ENCODE measurements at regions not wholly inside any gene's neighbourhood (a gene's known extent, or its start where the extent isn't known, plus 50 kb on each side); places are given as distances from the start of the nearest gene placed in this dataset.
A peak's percentile ranks its signal among the peaks of the same experiment; 100 is the strongest.

DNA sequence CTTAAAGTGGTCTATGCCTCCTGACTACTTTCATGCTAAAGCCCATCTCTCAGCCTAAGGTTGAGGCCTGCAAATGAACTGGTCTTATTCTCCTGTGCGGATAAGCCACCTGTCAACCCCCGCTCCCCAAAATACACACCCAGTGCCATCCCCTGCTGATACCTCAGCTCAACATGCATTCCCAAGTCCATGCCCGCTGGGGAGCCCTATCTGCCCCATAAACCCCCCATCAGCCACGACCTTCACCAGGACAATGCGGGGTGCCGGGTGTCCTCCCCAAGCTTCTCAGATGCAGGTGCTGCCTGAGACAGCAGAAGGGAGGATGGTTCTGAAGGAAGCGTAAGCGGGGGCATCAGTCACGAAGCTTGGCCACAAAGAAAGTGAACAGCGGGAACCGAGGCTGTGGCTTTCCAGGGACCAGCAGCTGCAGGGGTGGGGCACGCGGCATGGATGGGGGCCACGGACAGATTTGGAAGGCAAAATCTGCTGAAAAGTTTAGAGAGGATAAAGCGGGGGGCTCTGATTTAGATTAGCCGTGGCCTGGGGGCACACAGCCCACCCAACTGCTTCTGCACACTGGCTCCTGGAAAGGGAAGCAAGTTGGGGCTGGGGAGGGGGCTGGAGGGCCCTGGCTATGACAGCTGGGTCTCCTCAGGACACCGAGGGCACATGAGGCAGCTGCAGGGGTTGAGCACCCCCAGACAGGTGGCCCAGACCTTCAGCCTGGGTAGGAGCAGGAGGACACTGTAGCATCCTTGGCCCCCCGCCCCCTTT is 1391.9 kb downstream of the TBC1D22A start:
- DNase-seq: no peak

DNA sequence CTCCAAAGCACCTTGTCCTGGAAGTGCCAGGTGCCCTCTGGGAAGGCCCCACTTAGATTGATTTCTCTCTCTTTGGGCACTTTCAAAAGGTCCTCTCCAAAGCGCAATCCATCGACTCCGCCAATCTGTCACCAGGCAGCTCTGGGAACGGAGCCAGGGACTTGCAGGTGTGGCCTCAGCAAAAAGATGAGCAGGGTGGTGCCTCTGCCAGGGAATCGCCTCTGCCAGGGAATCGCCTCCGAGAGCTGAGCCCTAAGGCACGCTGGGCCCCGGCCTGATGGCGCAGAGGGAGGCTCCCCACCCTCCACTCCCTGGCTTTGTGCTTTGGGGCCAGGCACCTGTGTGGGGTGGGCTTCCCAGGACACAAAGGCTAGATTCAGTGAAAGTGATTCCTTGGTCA is 1391.3 kb downstream of the TBC1D22A start:
- peak; percentile 77 for DNase-seq

DNA sequence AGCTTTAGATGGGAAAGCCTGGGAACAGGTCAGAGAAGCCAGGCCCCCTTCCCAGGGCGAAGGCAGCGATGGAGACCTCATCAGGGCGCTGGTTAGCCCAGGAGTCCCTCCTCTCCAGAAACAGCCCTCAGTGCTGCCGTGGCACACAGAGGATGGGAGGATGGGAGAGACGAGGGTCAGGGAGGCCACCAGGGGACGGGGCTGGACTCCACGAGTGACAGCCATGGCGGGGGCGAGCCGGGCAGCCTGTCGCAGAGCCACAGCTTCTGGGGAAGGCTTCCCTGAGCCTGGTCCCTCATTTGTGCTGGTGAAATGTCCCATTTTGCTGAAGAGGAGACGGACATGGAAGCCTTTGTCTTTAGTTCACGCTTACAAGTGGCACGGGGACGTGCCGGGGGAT is 1390.5 kb downstream of the TBC1D22A start:
- no peak for DNase-seq

DNA sequence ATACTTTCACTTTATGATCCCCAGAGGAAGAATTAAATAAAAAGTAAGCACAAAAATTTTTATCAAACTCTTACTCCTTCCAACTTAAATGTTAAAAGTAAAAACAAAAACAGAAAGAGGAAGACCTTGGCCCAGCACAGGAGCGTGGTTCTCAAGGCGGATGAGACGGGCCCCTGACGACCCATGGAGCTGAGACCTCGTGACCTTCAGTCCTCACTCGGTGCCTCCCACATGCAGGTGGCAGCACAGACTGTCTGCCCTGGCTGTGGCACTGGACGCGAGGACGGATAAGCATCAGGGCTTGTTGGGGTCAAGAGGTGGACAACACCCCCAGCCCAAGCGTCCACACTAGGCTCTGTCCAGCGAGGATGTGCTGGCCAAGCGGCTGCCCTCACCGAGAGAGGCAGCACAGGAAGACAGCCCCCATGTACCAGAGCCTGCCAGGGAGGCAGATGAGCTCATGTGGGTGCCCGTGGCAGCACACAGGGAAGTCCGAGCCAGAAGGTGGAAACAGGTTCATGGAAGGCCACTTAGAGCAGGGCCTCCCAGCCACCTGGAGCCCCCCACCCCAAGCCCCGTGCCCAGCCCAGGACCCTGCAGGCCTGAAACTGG is 1389.8 kb downstream of the TBC1D22A start:
- no peak for DNase-seq

DNA sequence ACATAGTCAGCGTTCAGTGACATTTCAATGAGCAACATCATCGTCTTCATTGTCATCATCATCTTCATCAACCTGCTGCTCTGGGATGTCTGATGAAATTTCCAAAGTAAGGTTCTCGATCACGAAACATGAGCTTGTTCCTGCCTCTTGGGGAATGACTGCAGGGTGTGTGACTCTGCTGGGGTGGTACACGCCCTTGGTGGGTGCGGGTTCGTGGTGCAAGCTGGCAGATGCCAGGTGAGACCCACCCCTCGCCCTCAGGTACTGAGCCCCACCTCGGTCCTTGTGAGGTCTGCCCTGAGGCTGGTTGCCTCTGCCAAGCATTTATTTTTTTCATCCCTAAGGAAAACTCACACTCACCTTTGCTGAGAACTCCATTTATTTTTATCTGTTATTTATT is 1389.2 kb downstream of the TBC1D22A start:
- no peak for DNase-seq

DNA sequence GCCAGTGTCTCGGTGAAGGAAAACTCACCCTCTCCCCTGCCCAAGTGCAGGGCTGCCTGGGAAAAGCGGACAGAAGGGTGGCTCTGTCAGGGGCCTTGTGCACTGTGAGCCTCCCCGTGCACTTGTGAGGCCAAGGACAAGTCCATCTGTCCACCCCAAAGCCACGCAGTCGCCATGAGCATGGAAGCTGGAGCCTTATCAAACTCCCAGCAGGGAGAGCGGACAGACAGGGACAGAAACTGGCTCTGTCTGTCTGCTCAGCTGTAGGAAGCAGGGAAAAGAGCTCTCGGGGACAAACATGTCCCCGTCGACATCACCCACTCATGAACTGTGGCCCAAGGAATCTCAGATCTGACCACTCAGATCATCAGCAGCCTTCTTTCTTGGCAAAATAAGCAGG is 1385.4 kb downstream of the TBC1D22A start:
- no peak for DNase-seq

DNA sequence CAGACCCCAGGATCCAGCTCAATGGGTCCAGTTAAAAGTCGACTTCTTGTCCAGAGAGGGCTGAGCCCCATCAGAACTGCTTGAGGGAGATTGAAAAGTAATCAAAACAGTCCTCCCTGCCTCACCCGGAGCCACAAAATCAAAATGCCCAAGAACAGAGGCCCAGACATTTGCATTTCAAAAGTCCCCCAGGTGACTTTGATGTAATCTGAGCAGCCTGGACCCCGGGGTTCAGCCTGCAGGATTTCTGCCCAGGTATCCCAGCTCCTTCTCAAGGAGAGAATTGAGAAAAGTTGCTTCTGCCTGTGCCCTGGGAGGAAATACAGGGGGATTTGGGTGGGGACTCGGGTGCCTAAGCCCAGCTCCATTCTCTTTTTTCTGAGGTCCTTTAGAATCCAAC is 1385.0 kb downstream of the TBC1D22A start:
- DNase-seq: no peak

DNA sequence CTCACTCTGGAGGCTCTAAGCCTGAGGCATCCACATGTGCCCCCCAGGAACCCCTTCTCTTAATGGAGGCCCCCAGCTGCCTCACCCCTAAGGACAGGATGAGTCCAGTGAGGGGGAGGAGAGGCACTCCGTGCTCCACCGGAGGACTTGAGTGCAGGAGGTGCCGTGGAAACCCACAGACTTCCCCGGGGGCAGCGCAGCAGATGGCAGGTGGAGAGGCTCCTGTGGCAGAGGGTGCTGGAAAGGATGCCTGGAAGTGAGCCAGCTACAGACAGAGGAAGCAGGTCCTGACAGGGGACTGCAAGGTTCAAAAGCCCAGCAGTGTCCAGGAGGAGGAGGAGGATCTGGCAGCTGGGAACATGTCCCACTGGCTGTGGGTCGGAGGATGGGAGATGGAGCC is 1384.0 kb downstream of the TBC1D22A start:
- DNase-seq: peak; percentile 8

DNA sequence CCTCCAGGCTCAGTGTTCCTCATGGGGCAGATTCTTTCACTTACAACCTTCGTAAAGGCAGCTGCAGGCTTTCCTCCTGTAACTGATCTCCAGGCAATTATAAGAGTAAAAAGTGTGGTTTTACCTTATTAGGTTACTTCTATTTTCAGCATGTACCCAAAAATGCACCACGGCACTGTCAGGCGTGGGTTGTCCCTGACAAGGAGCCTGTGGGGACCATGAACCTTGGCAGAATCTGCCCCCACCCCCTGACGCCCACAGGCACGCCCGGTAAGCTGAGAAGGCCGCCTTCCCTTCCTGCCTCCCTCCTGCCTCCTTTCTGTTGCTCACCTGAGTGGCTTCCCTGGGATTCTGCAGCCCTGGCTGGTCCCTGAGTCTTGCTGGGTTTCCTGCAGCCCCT is 1383.3 kb downstream of the TBC1D22A start:
- DNase-seq: no peak

DNA sequence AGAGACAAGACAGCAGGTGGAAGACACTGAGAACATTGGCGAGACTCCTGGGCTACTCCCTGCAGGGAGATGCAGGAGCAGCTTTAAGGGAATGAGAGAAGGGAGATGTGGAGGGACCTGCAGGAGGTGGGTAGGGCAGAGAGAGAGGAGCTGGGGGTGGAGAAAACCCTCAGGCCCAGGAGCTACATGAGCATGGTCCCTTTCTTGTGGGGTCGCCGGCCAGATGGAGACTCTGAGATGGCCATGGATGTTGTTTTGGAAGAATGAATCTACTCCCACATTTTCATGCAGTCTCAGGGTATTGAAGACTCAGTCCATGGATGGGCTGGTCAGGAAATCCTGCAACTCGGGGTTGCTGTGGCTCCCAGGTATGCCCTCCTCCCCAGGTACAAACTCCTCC is 1381.9 kb downstream of the TBC1D22A start:
- no peak for DNase-seq

DNA sequence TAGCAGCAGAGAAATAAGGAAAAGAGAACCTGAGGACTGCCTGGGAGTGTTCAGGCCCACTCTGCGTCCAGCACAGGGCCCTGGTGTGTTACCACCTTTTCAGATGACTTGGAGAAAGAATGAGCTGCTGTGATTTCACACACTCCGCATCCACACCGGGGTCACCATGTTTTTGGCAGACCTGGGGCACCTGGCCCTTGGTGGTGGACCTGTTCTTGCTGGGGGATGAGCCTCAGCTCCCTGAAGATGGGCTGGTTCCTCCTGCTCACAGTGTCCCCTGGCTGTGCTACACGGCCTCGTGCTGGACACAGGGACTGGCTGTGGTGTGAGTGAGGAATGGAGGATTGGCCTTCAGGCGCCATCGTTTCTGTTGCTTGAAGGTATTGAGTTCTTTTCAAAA is 1381.4 kb downstream of the TBC1D22A start:
- no peak for DNase-seq

DNA sequence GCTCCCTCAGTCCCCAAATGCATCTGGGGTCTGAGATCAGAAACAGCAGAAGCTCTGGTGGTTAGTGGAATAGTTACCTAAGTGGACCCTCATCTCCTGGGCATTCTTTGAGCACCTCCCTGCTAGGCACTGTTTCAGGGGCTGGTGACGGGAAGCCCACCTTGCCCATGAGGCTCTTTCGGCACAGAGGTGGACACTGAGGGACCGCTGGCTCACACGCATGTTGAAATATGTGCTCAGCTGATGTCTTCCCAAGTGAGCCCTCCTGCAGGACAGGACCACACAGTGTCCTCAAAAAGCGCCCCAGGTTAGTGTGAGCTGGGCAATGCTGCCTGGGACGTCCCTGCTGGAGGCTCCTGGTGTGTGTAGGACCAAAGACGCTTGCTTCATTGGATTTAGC is 1379.9 kb downstream of the TBC1D22A start:
- no peak for DNase-seq

DNA sequence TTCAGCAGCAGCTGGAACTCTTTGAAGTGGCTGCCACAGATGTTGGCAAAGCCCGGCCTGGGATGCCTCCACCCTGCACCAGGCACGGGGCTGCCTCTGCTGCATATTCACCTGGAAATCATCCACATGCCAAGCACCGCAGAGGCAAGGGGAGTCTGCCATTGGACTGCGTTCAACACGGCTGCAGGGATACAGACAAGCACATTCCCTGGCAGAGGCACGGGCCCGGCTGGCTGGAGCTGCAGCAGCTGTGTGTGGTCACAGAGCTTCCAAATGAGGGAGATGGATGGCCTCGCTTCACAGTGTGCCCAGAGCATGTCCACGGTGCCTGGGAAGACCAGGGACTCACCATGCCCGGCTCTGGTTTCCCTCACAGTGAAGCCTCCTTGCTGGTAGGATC is 1378.9 kb downstream of the TBC1D22A start:
- DNase-seq: no peak

DNA sequence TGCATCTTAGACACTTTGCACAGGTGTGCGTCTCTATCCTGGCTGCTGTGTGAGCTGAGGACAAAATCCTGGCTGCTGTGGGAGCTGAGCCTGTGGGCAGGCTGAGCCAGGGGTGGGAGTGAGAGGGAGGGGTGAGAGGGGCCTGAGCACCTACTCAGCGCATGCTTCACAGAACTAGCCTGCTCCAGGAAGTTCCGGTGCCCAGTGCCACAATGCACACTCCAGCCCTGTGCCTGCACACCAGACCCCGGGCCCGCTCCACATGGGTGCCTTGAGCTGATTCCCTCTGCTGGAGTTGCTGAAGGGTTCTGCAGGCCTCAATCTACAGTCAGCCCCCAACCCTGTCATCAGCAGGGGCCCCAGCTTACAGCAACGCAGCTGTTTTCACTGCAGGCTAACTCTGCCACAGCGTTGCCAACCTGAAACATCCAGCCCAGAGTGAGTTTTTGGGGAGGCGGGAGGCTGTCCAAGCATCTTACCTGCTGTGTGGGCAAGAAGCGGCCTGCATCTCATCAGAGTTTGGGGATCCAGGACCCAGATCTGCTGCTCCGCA is 1377.9 kb downstream of the TBC1D22A start:
- DNase-seq: no peak

DNA sequence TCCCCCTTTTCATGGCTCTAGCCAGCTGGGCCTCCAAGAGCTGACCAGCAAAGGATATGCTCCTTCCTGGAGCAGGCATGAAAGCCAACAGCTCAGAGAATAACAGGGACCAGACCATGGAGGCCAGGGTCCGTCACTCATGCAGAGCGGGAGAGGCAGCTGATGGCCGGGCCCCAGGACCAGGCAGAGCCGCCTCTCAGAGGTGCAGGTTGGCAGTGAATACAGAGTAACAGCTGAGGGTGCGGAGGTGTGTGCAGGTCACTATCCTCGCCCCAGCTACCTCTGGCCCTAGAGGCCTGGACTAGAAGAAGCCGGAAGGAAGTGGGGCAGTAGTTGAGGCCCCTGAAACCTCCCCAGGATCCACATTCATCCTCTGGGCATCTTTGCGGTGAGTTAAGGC is 1377.3 kb downstream of the TBC1D22A start:
- no peak for DNase-seq

DNA sequence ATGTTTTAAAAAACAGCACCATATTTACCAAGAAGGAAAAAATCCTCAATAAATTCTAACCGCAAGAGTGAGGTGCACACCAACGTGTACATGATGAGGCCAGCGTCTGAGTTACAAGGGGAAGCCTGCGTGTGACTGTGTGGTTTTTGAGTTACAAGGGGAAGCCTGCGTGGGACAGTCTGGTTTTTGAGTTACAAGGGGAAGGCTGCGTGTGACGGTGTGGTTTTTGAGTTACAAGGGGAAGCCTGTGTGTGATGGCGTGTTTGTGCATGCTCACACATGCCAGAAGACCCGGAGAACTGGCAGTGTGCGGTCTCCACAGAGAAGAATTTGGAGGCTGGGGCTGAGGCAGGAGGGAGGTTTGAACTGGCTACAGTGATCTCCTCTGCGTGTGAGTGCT is 1376.4 kb downstream of the TBC1D22A start:
- no peak for DNase-seq

DNA sequence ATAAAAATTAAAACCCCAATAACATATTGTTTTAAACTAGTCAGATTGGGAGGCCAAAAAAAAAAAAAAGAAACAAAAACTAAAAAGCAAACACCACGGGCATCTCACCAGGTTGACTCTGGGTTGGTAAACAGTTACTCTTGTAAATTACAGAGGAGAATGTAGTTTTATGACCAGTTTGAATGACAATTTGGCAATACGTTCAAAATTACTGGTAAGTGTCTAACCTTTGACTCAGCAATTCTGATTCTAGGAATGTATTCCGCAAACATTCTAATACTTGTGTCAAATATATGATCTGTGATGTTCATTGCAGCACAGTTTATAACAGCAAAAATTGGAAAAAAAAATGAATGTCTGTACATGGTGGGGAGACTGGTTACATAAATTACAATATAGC is 1376.0 kb downstream of the TBC1D22A start:
- no peak for DNase-seq

DNA sequence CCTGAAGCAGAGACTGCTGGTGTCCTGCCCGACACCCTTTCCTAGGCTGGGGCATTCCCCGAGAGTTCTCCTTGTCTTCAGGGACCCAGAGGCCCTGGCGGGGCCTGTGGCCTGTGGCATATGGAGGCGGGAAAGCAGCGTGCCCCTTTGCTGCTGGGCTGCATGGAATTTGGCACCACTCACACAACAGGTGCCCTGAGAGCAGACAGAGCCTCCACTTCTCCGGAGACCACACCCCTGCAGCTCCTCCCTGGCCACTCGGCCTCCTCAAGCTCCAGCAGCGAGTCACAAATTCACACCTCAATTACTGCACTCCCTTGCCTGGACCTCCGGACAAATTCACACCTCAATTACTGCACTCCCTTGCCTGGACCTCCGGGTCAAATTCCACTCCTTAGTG is 1375.2 kb downstream of the TBC1D22A start:
- no peak for DNase-seq

DNA sequence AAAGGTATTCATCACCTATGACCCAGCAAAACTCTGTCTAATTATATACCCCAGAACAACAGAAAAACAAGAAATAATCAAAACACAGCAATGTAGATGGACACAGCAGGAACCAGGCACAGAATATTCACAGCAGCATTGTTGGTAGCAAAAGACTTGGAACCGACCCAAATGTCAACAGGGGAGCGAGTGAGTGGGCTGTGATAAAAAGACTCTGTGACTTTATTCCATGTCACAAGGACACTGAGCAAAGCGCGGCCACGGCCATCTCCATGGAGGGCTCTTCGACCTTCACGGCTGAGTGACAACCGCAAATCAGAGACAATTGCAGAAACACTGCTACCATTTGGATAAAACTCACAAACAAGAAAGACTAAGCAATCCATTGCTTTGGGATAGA is 1373.1 kb downstream of the TBC1D22A start:
- peak; percentile 16 for DNase-seq

DNA sequence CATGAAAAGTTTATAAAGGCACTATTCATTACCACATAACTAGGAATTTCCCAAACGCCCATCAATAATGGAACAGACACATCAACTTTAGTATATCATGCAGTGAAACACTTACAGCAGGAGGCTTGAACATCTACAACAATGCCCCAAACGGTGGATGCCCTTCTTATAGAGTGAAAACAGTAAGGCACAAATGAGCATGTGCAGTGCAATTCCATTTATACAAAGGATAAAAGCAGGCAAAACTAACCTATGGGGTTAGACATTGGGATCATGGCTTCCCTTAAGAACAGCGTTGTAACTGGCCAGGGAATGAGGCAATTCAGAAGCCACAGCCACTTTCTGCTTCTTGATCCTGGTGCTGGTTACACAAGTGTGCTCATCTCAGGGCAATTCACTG is 1363.0 kb downstream of the TBC1D22A start:
- DNase-seq: no peak

DNA sequence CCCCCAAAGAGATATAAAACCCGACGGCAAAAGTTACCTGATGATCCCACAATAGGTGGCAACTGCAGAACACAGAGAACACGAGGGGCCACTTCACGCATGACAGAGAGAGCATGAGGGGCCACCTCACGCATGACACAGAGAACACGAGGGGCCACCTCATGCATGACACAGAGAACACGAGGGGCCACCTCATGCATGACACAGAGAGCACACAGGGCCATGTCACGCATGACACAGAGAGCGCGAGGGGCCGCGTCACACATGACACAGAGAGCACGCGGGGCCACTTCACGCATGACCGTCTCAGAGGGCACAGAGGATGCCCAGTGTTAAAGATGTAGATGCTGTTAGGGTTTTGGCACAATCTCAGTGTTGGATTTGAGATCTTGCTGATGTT is 1359.5 kb downstream of the TBC1D22A start:
- DNase-seq: no peak

DNA sequence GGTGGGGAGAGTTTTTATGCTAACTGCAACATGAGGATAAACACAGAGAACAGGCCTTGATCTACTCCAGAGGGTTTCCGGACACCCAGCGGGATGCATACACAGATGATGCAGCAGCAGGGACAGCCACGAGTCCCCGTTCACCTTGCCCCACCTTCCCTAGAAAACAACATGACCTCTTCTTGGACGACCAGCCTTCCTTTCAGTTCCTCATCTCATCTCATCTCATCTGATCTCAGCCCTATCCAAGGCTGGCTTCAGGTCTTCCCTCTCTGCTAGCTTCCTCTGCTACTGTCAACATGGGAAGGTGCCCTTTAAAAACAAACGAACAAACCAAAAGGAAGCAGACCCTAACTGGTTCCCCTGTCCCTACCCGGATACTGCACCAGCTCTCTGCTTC is 1356.2 kb downstream of the TBC1D22A start:
- no peak for DNase-seq

DNA sequence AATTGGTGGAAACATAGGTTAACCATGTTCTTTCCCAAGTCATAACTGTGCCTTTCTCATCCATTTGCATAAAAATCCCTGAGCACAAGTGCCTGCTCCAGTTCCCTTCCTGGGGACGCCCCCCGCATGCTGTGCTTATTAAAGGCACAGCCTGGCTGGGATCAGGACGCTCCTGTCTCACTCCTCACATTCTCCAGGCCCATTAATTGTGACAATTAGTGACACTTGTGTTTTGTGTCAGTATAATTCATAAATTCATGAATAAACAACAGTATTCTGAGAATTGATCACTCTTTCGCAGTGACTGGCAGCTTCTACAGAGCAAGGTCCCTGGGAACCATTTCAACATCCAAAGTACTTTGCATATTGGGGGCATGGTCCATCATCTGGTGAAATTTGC is 1354.4 kb downstream of the TBC1D22A start:
- DNase-seq: no peak

DNA sequence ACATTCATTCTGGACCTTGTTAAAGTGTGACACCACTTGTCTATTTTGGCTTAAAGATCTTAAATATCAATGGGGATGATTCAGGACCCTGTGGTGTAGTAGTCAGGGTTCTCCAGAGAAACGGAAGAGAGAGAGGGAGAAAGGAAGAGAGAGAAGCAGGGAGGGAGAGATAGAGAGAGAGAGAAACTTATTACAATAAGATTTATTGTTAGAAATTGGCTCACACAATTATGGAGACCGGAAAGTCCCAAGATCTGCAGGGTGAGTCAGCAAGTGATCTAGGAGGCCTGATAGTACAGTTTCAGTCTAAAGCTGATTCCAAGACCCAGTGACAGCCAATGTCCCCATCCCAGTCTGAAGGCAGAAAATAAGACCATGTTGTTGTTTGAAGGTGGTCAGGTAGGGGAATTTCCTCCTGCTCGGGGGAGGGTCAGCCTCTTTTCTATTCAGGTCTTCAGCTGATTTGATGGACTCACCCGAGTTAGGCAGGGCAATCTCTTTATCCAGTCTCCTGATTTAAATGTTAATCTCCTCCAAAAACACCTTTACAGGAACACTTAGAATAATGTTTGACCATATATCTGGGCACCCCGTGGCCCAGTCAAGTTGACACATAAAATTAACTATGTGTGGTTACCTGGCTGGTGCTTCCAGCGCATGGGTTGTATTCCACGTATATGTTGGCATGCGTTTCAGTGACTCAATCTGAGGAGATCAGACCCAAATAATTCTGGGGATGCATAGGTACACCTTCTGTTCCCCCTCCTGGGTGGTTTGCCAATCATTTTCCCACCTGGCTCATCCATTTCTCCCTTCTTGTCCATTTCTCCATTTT is 1350.5 kb downstream of the TBC1D22A start:
- DNase-seq: no peak
